ENCODE measurements at regions not wholly inside any gene's neighbourhood (a gene's known extent, or its start where the extent isn't known, plus 50 kb on each side); places are given as distances from the start of the nearest gene placed in this dataset.

DNA sequence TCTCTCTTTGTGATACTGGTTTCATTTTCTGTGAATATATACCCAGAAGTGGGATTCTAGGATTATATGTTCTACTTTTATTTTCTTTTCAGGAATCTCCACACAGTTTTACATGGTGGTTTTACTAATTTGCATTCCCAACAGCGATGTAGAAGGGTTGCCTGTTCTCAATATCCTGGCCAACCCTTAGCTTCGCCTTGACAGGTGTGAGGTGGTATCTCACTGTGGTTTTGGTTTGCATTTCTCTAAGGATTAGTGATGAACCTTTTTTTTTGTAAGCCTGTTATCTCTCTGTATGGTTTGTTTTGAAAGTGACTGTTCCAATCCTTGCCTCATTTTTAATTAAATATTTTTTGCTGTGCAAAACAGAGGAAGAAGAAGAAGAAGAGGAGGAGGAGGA lies 937.7 kb downstream of the CDH8 start:
- TF ChIP-seq, protein P1, sequence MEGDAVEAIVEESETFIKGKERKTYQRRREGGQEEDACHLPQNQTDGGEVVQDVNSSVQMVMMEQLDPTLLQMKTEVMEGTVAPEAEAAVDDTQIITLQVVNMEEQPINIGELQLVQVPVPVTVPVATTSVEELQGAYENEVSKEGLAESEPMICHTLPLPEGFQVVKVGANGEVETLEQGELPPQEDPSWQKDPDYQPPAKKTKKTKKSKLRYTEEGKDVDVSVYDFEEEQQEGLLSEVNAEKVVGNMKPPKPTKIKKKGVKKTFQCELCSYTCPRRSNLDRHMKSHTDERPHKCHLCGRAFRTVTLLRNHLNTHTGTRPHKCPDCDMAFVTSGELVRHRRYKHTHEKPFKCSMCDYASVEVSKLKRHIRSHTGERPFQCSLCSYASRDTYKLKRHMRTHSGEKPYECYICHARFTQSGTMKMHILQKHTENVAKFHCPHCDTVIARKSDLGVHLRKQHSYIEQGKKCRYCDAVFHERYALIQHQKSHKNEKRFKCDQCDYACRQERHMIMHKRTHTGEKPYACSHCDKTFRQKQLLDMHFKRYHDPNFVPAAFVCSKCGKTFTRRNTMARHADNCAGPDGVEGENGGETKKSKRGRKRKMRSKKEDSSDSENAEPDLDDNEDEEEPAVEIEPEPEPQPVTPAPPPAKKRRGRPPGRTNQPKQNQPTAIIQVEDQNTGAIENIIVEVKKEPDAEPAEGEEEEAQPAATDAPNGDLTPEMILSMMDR (IDR thresholded peaks at IDR 0.05), result no peak
- TF ChIP-seq POLR2A (IDR thresholded peaks at IDR 0.05; ENCODE audit: low read depth) (no peak), EP300 (IDR thresholded peaks at IDR 0.05) (no peak)
